ENCODE measurements at regions not wholly inside any gene's neighbourhood (a gene's known extent, or its start where the extent isn't known, plus 50 kb on each side); places are given as distances from the start of the nearest gene placed in this dataset.

GRCh38 chr6:143569040-143569439, 57.5 kb upstream of the FUCA2 start:
- TF ChIP-seq CTCF (IDR thresholded peaks at IDR 0.05; ENCODE audit: insufficient read depth, low read length) (no peak), GABPA (IDR thresholded peaks at IDR 0.05; ENCODE audit: low read depth) (no peak)
